ENCODE measurements at regions not wholly inside any gene's neighbourhood (a gene's known extent, or its start where the extent isn't known, plus 50 kb on each side); places are given as distances from the start of the nearest gene placed in this dataset.

DNA sequence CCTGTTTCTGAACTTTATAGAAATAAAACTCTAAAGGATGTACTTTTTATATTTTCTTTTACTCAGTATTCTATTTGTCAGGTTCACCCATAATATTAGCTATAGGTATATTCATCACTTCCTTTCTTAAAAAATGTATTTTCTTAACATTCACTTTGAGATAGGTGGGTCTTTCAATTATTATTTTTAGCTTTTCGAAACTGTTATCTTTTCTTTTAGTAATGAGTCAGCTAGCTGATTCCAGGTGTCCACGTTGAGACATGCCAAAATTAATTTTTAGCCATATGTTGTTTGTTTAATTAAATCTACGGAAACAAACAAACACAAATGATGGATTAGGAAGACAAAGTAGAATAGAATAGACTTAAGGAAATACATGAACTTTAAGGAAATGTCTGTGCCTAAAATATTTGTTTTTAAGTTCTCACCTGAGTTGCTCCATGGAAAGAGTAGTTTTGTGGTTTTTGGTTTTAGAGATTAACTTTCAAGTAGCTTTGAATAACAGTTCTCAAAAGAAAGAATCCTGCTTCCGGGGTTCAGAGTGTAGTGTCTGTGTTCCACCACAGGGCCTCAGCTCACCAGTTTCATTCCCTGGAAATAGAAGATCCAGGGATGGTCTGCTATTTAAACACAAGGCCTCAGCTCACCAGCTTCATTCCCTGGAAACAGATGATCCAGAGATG, 435.0 kb downstream of the HAO1 start:
- H3K4me3 ChIP-seq (ENCODE audit: low read length): no peak overlapping the region
- H3K27me3 Mint-ChIP-seq (ENCODE audit: insufficient read depth): no peaks in the 10 kb centered on the region
- no peak for DNase-seq
- H3K27ac ChIP-seq (ENCODE audit: low read depth, low read length): no peak overlapping the region
- 90 to 91% methylated on average over 3 to 4 of the region's 4 CpGs for whole genome bisulfite sequencing, 2 experiments (ENCODE audit: insufficient coverage in 1 of 2, insufficient read length in 1 of 2)
- peaks cover 1% of the 10 kb centered on the region for H3K4me1 Mint-ChIP-seq
- H3K4me3 Mint-ChIP-seq: no peak overlapping the region
- no peaks in the 10 kb centered on the region for H3K9me3 Mint-ChIP-seq
- no peaks in the 10 kb centered on the region for H3K27me3 ChIP-seq (ENCODE audit: control insufficient read depth, insufficient read depth, low read length, poor library complexity, severe bottlenecking)
- H3K27ac Mint-ChIP-seq: no peak overlapping the region
- H3K36me3 ChIP-seq (ENCODE audit: control insufficient read depth, insufficient read depth, low read length): no peaks in the 10 kb centered on the region
- H3K9ac ChIP-seq (ENCODE audit: extremely low read depth, low read length, poor library complexity, severe bottlenecking): no peak overlapping the region
- no peaks in the 10 kb centered on the region for H3K4me1 ChIP-seq (ENCODE audit: control insufficient read depth, insufficient read depth, low read length)
- no peaks in the 10 kb centered on the region for H3K36me3 Mint-ChIP-seq (ENCODE audit: low read depth)
- TF ChIP-seq, protein P1, sequence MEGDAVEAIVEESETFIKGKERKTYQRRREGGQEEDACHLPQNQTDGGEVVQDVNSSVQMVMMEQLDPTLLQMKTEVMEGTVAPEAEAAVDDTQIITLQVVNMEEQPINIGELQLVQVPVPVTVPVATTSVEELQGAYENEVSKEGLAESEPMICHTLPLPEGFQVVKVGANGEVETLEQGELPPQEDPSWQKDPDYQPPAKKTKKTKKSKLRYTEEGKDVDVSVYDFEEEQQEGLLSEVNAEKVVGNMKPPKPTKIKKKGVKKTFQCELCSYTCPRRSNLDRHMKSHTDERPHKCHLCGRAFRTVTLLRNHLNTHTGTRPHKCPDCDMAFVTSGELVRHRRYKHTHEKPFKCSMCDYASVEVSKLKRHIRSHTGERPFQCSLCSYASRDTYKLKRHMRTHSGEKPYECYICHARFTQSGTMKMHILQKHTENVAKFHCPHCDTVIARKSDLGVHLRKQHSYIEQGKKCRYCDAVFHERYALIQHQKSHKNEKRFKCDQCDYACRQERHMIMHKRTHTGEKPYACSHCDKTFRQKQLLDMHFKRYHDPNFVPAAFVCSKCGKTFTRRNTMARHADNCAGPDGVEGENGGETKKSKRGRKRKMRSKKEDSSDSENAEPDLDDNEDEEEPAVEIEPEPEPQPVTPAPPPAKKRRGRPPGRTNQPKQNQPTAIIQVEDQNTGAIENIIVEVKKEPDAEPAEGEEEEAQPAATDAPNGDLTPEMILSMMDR (conservative IDR thresholded peaks at IDR 0.05): peak; percentile 48
- H3K9me3 ChIP-seq (ENCODE audit: control insufficient read depth, low read length): no peaks in the 10 kb centered on the region

DNA sequence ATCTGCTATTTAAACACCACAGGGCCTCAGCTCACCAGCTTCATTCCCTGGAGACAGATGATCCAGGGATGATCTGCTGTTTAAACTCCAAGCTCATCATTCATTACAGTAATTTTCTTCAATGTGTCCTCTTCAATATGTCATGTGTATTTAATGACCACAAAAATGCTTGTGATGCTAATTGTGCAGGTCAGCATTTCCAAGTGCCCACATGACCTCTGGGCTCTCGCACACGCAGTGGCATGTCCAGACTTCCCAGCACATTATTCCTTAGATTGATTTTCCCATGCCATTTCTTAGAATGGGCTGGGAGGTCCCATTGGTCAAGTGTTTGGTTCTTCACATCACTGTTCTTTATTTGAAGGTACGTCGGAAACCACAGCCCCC, 434.4 kb downstream of the HAO1 start:
- H3K9me3 Mint-ChIP-seq: no peaks in the 10 kb centered on the region
- no peak for DNase-seq
- 93 to 100% methylated on average over 2 of the region's 4 CpGs for WGBS, 2 experiments (ENCODE audit: insufficient coverage in 1 of 2, insufficient read length in 1 of 2)
- H3K4me3 Mint-ChIP-seq: no peak overlapping the region
- Histone ChIP-seq H3K27ac (ENCODE audit: low read depth, low read length) (no peak overlapping the region), H3K9ac (ENCODE audit: extremely low read depth, low read length, poor library complexity, severe bottlenecking) (no peak overlapping the region), H3K27me3 (ENCODE audit: control insufficient read depth, insufficient read depth, low read length, poor library complexity, severe bottlenecking) (no peaks in the 10 kb centered on the region), H3K36me3 (ENCODE audit: control insufficient read depth, insufficient read depth, low read length) (no peaks in the 10 kb centered on the region), H3K9me3 (ENCODE audit: control insufficient read depth, low read length) (no peaks in the 10 kb centered on the region), H3K4me1 (ENCODE audit: control insufficient read depth, insufficient read depth, low read length) (no peaks in the 10 kb centered on the region), H3K4me3 (ENCODE audit: low read length) (no peak overlapping the region)
- no peak overlapping the region for H3K27ac Mint-ChIP-seq
- peaks cover 1% of the 10 kb centered on the region for H3K4me1 Mint-ChIP-seq
- no peaks in the 10 kb centered on the region for H3K27me3 Mint-ChIP-seq (ENCODE audit: insufficient read depth)
- no peaks in the 10 kb centered on the region for H3K36me3 Mint-ChIP-seq (ENCODE audit: low read depth)
- TF ChIP-seq, protein P1 (conservative IDR thresholded peaks at IDR 0.05): peak; percentile 7

DNA sequence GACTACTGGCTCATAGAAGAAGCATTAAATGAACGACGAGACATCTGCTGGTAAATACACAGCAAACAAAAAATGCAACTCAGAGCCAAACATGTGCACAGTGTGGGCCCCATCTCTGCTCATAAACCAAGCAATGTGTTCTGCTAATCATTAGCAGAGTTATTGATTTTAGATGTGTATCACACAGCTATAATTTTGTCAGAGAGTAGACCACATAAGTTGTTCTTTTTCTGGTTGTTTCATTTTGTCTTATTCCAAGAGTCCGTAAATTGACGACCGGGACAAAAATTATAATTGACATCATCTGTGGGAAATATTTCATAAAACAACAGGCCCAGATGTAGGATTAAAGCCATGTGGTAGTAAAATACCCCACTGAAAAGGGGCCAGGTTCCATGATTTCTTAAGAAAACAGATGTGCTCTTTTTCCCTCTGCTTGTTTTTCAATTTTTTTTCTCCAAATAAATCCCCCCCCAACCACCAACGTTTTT, 423.6 kb downstream of the HAO1 start:
- H3K36me3 ChIP-seq (ENCODE audit: control insufficient read depth, insufficient read depth, low read length): no peaks in the 10 kb centered on the region
- TF ChIP-seq, protein P1 (conservative IDR thresholded peaks at IDR 0.05): no peak
- H3K9ac ChIP-seq (ENCODE audit: extremely low read depth, low read length, poor library complexity, severe bottlenecking): no peak overlapping the region
- no peak overlapping the region for H3K27ac ChIP-seq (ENCODE audit: low read depth, low read length)
- WGBS, 2 experiments (ENCODE audit: insufficient coverage in 1 of 2, insufficient read length in 1 of 2): 89 to 100% methylated on average over 2 to 6 of the region's 6 CpGs
- H3K9me3 ChIP-seq (ENCODE audit: control insufficient read depth, low read length): no peaks in the 10 kb centered on the region
- DNase-seq: no peak
- H3K4me1 Mint-ChIP-seq: no peaks in the 10 kb centered on the region
- no peaks in the 10 kb centered on the region for H3K4me1 ChIP-seq (ENCODE audit: control insufficient read depth, insufficient read depth, low read length)
- H3K9me3 Mint-ChIP-seq: no peaks in the 10 kb centered on the region
- H3K4me3 Mint-ChIP-seq: no peak overlapping the region
- no peaks in the 10 kb centered on the region for H3K36me3 Mint-ChIP-seq (ENCODE audit: low read depth)
- no peak overlapping the region for H3K4me3 ChIP-seq (ENCODE audit: low read length)
- H3K27ac Mint-ChIP-seq: no peak overlapping the region
- no peaks in the 10 kb centered on the region for H3K27me3 ChIP-seq (ENCODE audit: control insufficient read depth, insufficient read depth, low read length, poor library complexity, severe bottlenecking)
- H3K27me3 Mint-ChIP-seq (ENCODE audit: insufficient read depth): no peaks in the 10 kb centered on the region

Data from endodermal cell (in vitro differentiated cells).